ENCODE measurements at regions not wholly inside any gene's neighbourhood (a gene's known extent, or its start where the extent isn't known, plus 50 kb on each side); places are given as distances from the start of the nearest gene placed in this dataset.

DNA sequence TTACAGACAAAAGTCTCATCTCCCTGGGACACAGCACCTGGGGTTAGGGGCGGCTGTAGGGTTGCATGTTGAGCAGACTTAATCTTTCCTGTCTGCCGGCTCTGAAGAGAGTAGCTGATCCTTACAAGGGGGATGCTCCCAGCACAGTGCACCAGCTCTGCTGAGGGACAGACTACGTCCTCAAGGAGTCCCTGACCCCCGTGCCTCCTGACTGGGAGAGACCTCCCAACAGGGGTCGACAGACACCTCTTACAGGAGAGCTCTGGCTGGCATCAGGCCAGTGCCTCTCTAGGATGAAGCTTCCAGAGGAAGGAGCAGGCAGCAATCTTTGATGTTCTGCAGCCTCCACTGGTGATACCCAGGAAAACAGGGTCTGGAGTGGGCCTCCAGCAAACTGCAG, 506.0 kb upstream of the FMR1 start:
- H3K27me3 Mint-ChIP-seq (ENCODE audit: low read depth) = no peaks in the 10 kb centered on the region; the same call in 1 of the 2 replicates
- H3K9me3 Mint-ChIP-seq = peaks cover 34% of the 10 kb centered on the region
- ChIA-PET POLR2A (no interaction called here), CTCF (no interaction called here)
- no peaks in the 10 kb centered on the region for H3K4me1 Mint-ChIP-seq
- H3K36me3 Mint-ChIP-seq = peaks cover 27% of the 10 kb centered on the region
- no peak for DNase-seq (ENCODE audit: low spot score)
- no peak overlapping the region for H3K27ac Mint-ChIP-seq
- H3K4me3 Mint-ChIP-seq = no peak overlapping the region
- no peak for TF ChIP-seq NFE2L1 (CRISPR knock-in tag; IDR thresholded peaks at IDR 0.05)
- no peak for TF ChIP-seq ZNF138 (CRISPR knock-in tag; conservative IDR thresholded peaks at IDR 0.05)
- no peak for TF ChIP-seq FOXP1 (CRISPR knock-in tag; IDR thresholded peaks at IDR 0.05; ENCODE audit: borderline replicate concordance)
- no peak for TF ChIP-seq SP1 (CRISPR knock-in tag; conservative IDR thresholded peaks at IDR 0.05)
- TF ChIP-seq KAT7 (CRISPR knock-in tag; IDR thresholded peaks at IDR 0.05; ENCODE audit: borderline replicate concordance) = no peak
- TF ChIP-seq CREB1 (CRISPR knock-in tag; IDR thresholded peaks at IDR 0.05) = no peak
- TF ChIP-seq FOXK1 (CRISPR knock-in tag; IDR thresholded peaks at IDR 0.05) = no peak
- TF ChIP-seq IRF2 (CRISPR knock-in tag; IDR thresholded peaks at IDR 0.05; ENCODE audit: borderline replicate concordance, low read depth) = no peak
- TF ChIP-seq PRDM15 (CRISPR knock-in tag; IDR thresholded peaks at IDR 0.05) = no peak
- no peak for TF ChIP-seq NFATC4 (CRISPR knock-in tag; IDR thresholded peaks at IDR 0.05)
- ATAC-seq = no peak

- DNase-seq (ENCODE audit: low spot score) (no peak), ATAC-seq (no peak)
- no peak overlapping the region for H3K4me3 Mint-ChIP-seq
- H3K36me3 Mint-ChIP-seq = peaks cover 35% of the 10 kb centered on the region
- no peaks in the 10 kb centered on the region; the same call in 1 of the 2 replicates for H3K27me3 Mint-ChIP-seq (ENCODE audit: low read depth)
- POLR2A ChIA-PET = no interaction called here
- no peak overlapping the region for H3K27ac Mint-ChIP-seq
- H3K9me3 Mint-ChIP-seq = peaks cover 48% of the 10 kb centered on the region
- no peaks in the 10 kb centered on the region for H3K4me1 Mint-ChIP-seq
- TF ChIP-seq MAX (CRISPR knock-in tag; IDR thresholded peaks at IDR 0.05) (no peak), ELF4 (CRISPR knock-in tag; IDR thresholded peaks at IDR 0.05; ENCODE audit: low read depth) (no peak), E2F5 (CRISPR knock-in tag; IDR thresholded peaks at IDR 0.05) (no peak), NFYB (CRISPR knock-in tag; conservative IDR thresholded peaks at IDR 0.05; ENCODE audit: low read depth) (no peak), ARID4B (CRISPR knock-in tag; IDR thresholded peaks at IDR 0.05; ENCODE audit: borderline replicate concordance) (no peak), ZNF121 (CRISPR knock-in tag; IDR thresholded peaks at IDR 0.05) (no peak), ESRRA (CRISPR knock-in tag; IDR thresholded peaks at IDR 0.05; ENCODE audit: borderline replicate concordance) (no peak), FOXK1 (CRISPR knock-in tag; IDR thresholded peaks at IDR 0.05) (no peak), TCF7 (CRISPR knock-in tag; IDR thresholded peaks at IDR 0.05; ENCODE audit: low read depth) (no peak), ZNF671 (CRISPR knock-in tag; IDR thresholded peaks at IDR 0.05) (no peak), MYBL2 (CRISPR knock-in tag; IDR thresholded peaks at IDR 0.05) (no peak), FOXP1 (CRISPR knock-in tag; IDR thresholded peaks at IDR 0.05; ENCODE audit: borderline replicate concordance) (no peak)
- TF ChIP-seq, protein P1, sequence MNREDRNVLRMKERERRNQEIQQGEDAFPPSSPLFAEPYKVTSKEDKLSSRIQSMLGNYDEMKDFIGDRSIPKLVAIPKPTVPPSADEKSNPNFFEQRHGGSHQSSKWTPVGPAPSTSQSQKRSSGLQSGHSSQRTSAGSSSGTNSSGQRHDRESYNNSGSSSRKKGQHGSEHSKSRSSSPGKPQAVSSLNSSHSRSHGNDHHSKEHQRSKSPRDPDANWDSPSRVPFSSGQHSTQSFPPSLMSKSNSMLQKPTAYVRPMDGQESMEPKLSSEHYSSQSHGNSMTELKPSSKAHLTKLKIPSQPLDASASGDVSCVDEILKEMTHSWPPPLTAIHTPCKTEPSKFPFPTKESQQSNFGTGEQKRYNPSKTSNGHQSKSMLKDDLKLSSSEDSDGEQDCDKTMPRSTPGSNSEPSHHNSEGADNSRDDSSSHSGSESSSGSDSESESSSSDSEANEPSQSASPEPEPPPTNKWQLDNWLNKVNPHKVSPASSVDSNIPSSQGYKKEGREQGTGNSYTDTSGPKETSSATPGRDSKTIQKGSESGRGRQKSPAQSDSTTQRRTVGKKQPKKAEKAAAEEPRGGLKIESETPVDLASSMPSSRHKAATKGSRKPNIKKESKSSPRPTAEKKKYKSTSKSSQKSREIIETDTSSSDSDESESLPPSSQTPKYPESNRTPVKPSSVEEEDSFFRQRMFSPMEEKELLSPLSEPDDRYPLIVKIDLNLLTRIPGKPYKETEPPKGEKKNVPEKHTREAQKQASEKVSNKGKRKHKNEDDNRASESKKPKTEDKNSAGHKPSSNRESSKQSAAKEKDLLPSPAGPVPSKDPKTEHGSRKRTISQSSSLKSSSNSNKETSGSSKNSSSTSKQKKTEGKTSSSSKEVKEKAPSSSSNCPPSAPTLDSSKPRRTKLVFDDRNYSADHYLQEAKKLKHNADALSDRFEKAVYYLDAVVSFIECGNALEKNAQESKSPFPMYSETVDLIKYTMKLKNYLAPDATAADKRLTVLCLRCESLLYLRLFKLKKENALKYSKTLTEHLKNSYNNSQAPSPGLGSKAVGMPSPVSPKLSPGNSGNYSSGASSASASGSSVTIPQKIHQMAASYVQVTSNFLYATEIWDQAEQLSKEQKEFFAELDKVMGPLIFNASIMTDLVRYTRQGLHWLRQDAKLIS (CRISPR knock-in tag; IDR thresholded peaks at IDR 0.05; ENCODE audit: borderline replicate concordance) = no peak
- CTCF ChIA-PET = no interaction called here
Measured at GRCh38 chrX:147403040-147403439, 508.7 kb upstream of the FMR1 start.
